ENCODE measurements at regions not wholly inside any gene's neighbourhood (a gene's known extent, or its start where the extent isn't known, plus 50 kb on each side); places are given as distances from the start of the nearest gene placed in this dataset.

DNA sequence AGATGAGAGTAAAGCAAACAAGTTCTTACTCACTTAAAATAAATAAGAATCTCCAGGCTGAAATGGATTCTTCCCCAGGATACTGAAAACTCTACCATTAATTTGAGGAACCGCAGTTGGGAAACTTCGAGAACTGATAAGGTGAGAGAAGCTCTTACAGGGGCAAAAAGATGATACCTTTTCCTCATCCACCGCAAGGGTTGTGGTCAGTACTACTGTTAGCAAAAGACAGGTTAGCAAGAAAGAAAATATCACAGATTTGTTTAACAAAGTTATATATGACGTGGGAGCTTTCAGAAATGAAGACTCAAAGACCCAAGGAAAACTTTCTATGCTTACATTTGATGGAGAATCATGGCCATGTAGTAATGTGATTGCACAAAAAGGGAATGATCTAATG lies 441.6 kb downstream of the PCNX1 start (continued):
- TF ChIP-seq POLR3A (IDR thresholded peaks at IDR 0.05; ENCODE audit: borderline replicate concordance, extremely low read depth, insufficient read depth, insufficient read length) (no peak), MAFK (IDR thresholded peaks at IDR 0.05; ENCODE audit: low read length) (no peak), RAD51 (IDR thresholded peaks at IDR 0.05; ENCODE audit: borderline replicate concordance, low read depth) (no peak), RAD21 (CRISPR knock-in tag; conservative IDR thresholded peaks at IDR 0.05 in 1 of 2, IDR thresholded peaks at IDR 0.05 in 1 of 2) (no peak), XRCC4 (IDR thresholded peaks at IDR 0.05; ENCODE audit: extremely low read depth, insufficient read depth, insufficient read length) (no peak), SNIP1 (IDR thresholded peaks at IDR 0.05; ENCODE audit: low read depth) (no peak)
- TF ChIP-seq, protein P1, sequence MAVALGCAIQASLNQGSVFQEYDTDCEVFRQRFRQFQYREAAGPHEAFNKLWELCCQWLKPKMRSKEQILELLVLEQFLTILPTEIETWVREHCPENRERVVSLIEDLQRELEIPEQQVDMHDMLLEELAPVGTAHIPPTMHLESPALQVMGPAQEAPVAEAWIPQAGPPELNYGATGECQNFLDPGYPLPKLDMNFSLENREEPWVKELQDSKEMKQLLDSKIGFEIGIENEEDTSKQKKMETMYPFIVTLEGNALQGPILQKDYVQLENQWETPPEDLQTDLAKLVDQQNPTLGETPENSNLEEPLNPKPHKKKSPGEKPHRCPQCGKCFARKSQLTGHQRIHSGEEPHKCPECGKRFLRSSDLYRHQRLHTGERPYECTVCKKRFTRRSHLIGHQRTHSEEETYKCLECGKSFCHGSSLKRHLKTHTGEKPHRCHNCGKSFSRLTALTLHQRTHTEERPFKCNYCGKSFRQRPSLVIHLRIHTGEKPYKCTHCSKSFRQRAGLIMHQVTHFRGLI (CRISPR knock-in tag; IDR thresholded peaks at IDR 0.05), result no peak

DNA sequence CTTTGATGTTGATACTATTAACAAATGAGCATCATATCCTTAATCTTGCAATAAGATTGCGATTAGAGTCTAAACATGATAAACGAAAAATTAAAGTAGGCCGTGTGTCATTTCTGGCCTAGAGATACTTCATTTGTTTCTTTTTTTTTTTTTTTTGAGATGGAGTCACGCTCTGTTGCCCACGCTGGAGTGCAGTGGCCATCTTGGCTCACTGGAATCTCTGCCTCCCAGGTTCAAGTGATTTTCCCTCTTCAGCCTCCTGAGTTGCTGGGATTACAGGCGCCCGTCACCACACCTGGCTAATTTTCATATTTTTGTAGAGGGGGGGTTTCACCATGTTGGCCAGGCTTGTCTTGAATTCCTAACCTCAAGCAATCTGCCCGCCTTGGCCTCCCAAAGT lies 446.9 kb downstream of the PCNX1 start:
- Histone ChIP-seq H3K4me1 (replicated peaks in 1 of 2; ENCODE audit: control insufficient read depth in 2 of 2, insufficient read depth in 2 of 2, low read length in 2 of 2) (peaks cover 3 to 14% of the 10 kb centered on the region in 2 experiments; a peak in 4 of 5 replicates), H3K4me2 (ENCODE audit: insufficient read depth, low read length) (no peak overlapping the region), H3K27ac (ENCODE audit: extremely low read depth, low read depth, low read length) (no peak overlapping the region), H3K9me3 (replicated peaks; ENCODE audit: control insufficient read depth, insufficient read depth, low read depth, low read length) (no peaks in the 10 kb centered on the region), H3K27me3 (ENCODE audit: control insufficient read depth in 2 of 2, insufficient read depth in 2 of 2, low read length in 2 of 2) (no peaks in the 10 kb centered on the region), H3K79me2 (ENCODE audit: control insufficient read depth, insufficient read depth, low read length) (no peaks in the 10 kb centered on the region; the same call in 2 of the 3 replicates), H3K9ac (ENCODE audit: insufficient read depth in 1 of 2, low read depth in 2 of 2, low read length in 2 of 2) (no peak overlapping the region), H3K9me1 (ENCODE audit: control insufficient read depth, insufficient read depth, low read length) (no peaks in the 10 kb centered on the region), H3K4me3 (no peak overlapping the region), H2AFZ (ENCODE audit: low read depth, low read length) (no peak overlapping the region), H4K20me1 (replicated peaks; ENCODE audit: control insufficient read depth, insufficient read depth, low read length) (no peaks in the 10 kb centered on the region), H3K36me3 (ENCODE audit: control insufficient read depth, insufficient read depth, low read length) (no peaks in the 10 kb centered on the region)
- CTCF ChIA-PET (ENCODE audit: low intra/inter-chr PET ratio), result no interaction called here
- intact Hi-C loops (cut with micrococcal nuclease) (no loop called here), in situ Hi-C loops (cut with MboI) (no loop called here)
- DNase-seq (ENCODE audit: extremely low read depth in 1 of 4, low spot score in 3 of 4), result no peak
- no TSS peak for BruUV-seq (replicated peaks)
- TF ChIP-seq NR3C1 (CRISPR knock-in tag; IDR thresholded peaks at IDR 0.05), result no peak
- TF ChIP-seq WHSC1 (IDR thresholded peaks at IDR 0.05; ENCODE audit: low read length), result no peak
- no peak for TF ChIP-seq XRCC4 (IDR thresholded peaks at IDR 0.05; ENCODE audit: extremely low read depth, insufficient read depth, insufficient read length)
- no peak for TF ChIP-seq RBM17 (IDR thresholded peaks at IDR 0.05; ENCODE audit: borderline replicate concordance, low read depth, low read length)
- TF ChIP-seq ZNF311 (CRISPR knock-in tag; IDR thresholded peaks at IDR 0.05), result no peak
- TF ChIP-seq ZEB2 (IDR thresholded peaks at IDR 0.05), result no peak
- no peak for TF ChIP-seq HIVEP1 (CRISPR knock-in tag; IDR thresholded peaks at IDR 0.05)
- TF ChIP-seq HMG20A (CRISPR knock-in tag; conservative IDR thresholded peaks at IDR 0.05), result no peak
- no peak for TF ChIP-seq ZNF217 (CRISPR knock-in tag; IDR thresholded peaks at IDR 0.05)
- no peak for FAIRE-seq
- POLR2A ChIA-PET, result interaction anchor here (0.7 kb wide), 1 partner anchor 16 kb away, joined by 4 read pairs; no protein-coding TSS in a partner anchor
- 93% methylated on average over 7 of the region's 8 CpGs for WGBS (ENCODE audit: insufficient coverage, low coverage, missing lambda C conversion rate)
- no peak for ATAC-seq

Measured in K562 (cell line).